GM10266 (cell line): ENCODE measurements at regions not wholly inside any gene's neighbourhood (a gene's known extent, or its start where the extent isn't known, plus 50 kb on each side); places are given as distances from the start of the nearest gene placed in this dataset.

Experiments used
- DNase-seq: peaks from one replicate; pipeline ENCODE4 v3.0.0; 2012; ENCODE audit errors: extremely low spot score
- TF ChIP-seq, protein P1 (sequence below): IDR thresholded peaks from 2 replicates; pipeline ENCODE4 v1.5.1; 2012; ENCODE audit warnings: mild to moderate bottlenecking, low read depth; ENCODE audit not compliant: control insufficient read depth, insufficient read depth; ENCODE audit errors: missing control alignments

DNA sequence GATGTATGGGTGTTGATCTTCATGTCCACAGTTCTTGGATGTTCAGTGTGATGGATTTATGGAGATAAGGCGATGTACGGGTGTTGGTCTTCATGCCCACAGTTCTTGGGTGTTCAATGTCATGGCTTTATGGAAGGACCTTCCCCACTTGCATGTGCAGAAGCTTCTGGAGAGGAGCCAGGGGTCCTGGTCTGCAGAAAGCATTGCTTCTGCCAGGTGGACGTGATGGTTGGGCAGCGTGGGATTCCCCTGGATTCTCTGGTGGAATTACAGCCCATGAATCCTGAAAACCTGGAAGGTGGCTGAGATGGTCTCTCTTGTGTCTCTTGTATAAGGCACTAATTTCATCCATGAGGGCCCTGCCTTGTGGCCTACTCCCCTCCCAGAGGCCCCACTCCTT, 183.7 kb upstream of the TCERG1L start:
- no peak for DNase-seq
- TF ChIP-seq, protein P1, sequence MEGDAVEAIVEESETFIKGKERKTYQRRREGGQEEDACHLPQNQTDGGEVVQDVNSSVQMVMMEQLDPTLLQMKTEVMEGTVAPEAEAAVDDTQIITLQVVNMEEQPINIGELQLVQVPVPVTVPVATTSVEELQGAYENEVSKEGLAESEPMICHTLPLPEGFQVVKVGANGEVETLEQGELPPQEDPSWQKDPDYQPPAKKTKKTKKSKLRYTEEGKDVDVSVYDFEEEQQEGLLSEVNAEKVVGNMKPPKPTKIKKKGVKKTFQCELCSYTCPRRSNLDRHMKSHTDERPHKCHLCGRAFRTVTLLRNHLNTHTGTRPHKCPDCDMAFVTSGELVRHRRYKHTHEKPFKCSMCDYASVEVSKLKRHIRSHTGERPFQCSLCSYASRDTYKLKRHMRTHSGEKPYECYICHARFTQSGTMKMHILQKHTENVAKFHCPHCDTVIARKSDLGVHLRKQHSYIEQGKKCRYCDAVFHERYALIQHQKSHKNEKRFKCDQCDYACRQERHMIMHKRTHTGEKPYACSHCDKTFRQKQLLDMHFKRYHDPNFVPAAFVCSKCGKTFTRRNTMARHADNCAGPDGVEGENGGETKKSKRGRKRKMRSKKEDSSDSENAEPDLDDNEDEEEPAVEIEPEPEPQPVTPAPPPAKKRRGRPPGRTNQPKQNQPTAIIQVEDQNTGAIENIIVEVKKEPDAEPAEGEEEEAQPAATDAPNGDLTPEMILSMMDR: no peak

DNA sequence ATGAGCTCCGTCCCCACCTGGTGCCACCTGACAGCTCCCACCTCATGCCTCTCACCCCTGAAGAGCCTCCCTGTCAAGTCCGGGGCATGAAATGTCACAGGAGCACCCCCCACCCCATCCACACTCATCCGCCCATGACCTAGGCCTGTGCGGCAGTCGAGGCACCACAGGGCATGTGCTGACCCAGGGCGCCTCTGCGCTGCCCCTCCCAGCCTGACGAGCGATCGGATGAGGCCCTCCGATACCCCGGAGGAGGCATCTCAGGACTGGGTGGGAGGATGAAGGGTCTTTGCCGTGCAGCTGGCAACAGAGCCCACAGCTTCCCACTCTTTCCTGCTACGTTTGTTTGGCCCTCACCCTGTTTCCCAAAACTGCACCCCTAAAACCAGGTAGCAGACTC, 184.4 kb upstream of the TCERG1L start:
- TF ChIP-seq, protein P1: no peak
- no peak for DNase-seq

DNA sequence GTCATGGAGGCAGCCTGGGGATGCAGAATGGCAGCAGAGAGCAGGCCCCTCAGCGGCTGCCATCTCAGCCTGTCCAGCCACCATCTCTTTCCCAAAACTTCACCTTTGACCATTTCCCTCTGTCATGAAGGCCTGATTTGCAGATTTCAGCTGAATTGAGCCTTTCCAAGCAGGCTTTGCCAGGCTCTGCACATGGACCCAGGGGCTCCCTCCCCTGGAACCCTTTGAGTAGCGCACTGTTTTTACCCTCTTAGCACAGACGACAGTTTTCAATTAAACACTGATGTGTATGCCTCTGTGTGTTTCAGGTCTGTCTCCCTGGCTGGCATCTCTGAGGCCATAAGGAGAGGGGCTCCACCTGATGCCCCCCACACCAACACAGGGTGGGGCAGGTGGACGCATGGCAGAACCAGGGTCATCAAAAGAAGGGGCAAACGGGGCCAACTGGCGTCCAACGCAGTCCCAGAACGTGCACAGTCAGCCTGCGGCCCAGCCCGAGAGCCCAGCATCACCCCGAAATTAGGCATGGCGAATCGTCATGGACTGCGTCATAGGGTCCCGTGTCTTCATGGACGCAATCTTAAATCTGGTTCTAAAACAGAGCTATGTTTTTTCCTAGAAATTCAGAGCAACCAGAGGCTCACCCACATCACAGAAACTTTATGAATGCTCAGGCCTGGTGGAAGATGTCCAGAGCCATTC, 185.0 kb upstream of the TCERG1L start:
- TF ChIP-seq, protein P1: no peak
- DNase-seq: no peak

DNA sequence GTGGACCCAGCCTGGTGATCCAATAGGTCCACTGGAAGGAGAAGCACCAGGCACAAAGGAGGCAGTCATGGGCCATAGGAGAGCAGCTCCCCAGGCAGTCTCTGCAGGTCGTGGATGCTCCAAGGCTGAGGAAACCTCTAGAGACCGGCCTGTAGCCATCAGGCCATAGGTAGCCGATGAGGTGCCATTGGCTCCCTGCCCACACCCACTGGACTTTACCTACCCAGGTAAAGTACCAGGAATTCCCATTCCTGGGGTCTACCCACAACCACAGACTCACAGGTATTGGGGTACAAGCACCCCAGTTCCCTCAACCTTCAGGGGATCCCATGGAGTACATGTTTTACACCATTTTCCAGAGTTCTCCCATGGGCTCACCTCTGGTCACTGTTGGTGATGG, 188.0 kb upstream of the TCERG1L start:
- TF ChIP-seq, protein P1: no peak
- DNase-seq: no peak

DNA sequence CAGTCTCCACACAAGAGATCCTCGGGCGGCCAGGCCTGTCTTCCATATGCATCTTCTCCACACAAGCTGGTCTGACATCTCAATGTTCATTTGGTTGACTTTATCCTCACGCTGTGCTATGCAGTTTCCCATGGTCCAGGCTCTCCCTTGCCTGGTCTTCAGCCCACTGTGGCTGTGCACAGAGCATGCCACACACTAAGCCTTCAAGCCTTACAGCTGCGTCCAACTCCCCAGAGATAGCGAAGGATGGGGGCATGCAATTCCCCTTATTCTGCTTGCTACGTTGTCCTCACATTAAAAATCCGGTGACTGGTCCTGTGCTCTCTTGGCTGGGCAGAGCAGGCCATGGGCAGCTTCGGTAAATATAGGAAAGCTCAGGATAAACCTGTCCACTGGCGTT, 188.7 kb upstream of the TCERG1L start:
- DNase-seq: no peak
- TF ChIP-seq, protein P1: no peak

DNA sequence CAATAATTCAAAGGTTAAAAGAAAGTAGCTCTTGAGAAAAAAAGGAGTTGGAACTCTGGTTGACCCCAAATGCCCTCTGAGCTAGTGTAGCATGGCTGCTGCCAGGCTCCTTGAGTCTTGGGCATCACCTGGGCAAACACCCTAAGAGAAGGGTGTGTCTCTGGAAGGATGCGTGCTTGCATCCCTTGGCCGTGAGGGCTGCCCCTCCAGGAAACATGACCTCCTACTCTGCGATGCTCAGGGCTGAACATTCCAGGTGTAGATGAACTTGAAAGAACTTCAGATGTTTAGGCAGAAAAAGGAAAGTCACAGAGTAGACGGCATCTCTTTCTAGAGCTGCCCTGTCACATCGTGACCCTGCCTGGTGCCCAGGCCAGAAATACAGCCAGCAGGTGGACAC, 189.4 kb upstream of the TCERG1L start:
- DNase-seq: no peak
- TF ChIP-seq, protein P1: no peak

DNA sequence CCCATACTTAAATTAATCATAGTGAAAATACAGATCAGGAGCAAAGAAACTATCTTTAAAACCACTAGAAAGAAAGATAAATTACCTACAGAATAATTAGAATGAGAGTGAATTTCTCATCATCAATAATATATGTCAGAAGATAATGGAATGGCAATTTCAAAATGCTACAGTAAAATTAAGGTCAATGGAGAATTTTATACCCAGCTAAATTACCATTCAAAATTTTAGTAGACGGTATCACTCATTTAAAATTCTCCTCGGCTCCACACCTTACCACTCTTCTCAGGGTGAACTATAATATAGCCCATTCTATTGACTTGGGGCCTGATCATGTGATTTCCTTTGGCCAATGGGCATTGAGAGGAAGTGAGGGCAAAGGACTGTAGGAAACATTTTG, 192.5 kb upstream of the TCERG1L start:
- TF ChIP-seq, protein P1: no peak
- DNase-seq: no peak
